Astrocyte (in vitro differentiated cells and primary cell): ENCODE measurements at regions not wholly inside any gene's neighbourhood (a gene's known extent, or its start where the extent isn't known, plus 50 kb on each side); places are given as distances from the start of the nearest gene placed in this dataset.

ENCODE experiments used
- DNase-seq: peaks from one replicate; pipeline ENCODE4 v3.0.0-alpha.2; 2010; ENCODE audit warnings: low read depth
- FAIRE-seq: peaks from 2 replicates; lab custom pipeline; 2011; peaks lifted over from hg19 to GRCh38; lab: Jason Lieb, UNC
- H2AFZ ChIP-seq: 2 replicates; pipeline ENCODE4 v1.6.0; 2012; ENCODE audit warnings: low read depth, low read length, inconsistent platforms
- H3K27ac ChIP-seq: 2 replicates; pipeline ENCODE4 v1.5.1; 2011; ENCODE audit warnings: low read depth, low read length, inconsistent platforms
- H3K27me3 ChIP-seq: 2 replicates; pipeline ENCODE4 v1.6.0; 2011; ENCODE audit warnings: low read length, inconsistent platforms; ENCODE audit not compliant: insufficient read depth
- H3K36me3 ChIP-seq: 2 replicates; pipeline ENCODE4 v1.5.1; 2011; ENCODE audit warnings: low read length, inconsistent platforms; ENCODE audit not compliant: insufficient read depth
- H3K4me1 ChIP-seq: 2 replicates; pipeline ENCODE4 v1.5.1; 2011; ENCODE audit warnings: low read length, inconsistent platforms; ENCODE audit not compliant: insufficient read depth
- H3K4me2 ChIP-seq: 2 replicates; pipeline ENCODE4 v1.6.0; 2012; ENCODE audit warnings: low read length, inconsistent platforms
- H3K4me3 ChIP-seq: 2 replicates; pipeline ENCODE4 v1.5.1; 2011; ENCODE audit warnings: low read depth, mild to moderate bottlenecking, low read length, inconsistent platforms; ENCODE audit not compliant: insufficient read depth
- H3K79me2 ChIP-seq: 2 replicates; pipeline ENCODE4 v1.6.0; 2012; ENCODE audit warnings: mild to moderate bottlenecking, low read length, inconsistent platforms; ENCODE audit not compliant: insufficient read depth
- H3K9ac ChIP-seq: 2 replicates; pipeline ENCODE4 v1.6.0; 2012; ENCODE audit warnings: mild to moderate bottlenecking, low read length, inconsistent platforms
- H3K9me3 ChIP-seq: 2 replicates; pipeline ENCODE4 v1.5.1; 2012; ENCODE audit warnings: low read depth, mild to moderate bottlenecking, low read length, inconsistent platforms; ENCODE audit not compliant: insufficient read depth
- H4K20me1 ChIP-seq: 2 replicates; pipeline ENCODE4 v1.6.0; 2012; ENCODE audit warnings: low read length, inconsistent platforms; ENCODE audit not compliant: insufficient read depth
- H3K27ac Mint-ChIP-seq: one replicate; pipeline ENCODE4 v1.8.0; 2021; ENCODE audit warnings: mild to moderate bottlenecking, mixed read lengths; ENCODE audit not compliant: unreplicated experiment
- H3K27me3 Mint-ChIP-seq: one replicate; pipeline ENCODE4 v1.8.0; 2021; ENCODE audit warnings: low read depth, mixed read lengths; ENCODE audit not compliant: unreplicated experiment
- H3K36me3 Mint-ChIP-seq: one replicate; pipeline ENCODE4 v1.8.0; 2021; ENCODE audit warnings: low read depth, mixed read lengths; ENCODE audit not compliant: unreplicated experiment
- H3K4me1 Mint-ChIP-seq: one replicate; pipeline ENCODE4 v1.8.0; 2021; ENCODE audit warnings: low read depth, mixed read lengths; ENCODE audit not compliant: unreplicated experiment
- H3K4me3 Mint-ChIP-seq: one replicate; pipeline ENCODE4 v1.8.0; 2021; ENCODE audit warnings: mild to moderate bottlenecking, moderate library complexity, mixed read lengths; ENCODE audit not compliant: unreplicated experiment
- H3K9me3 Mint-ChIP-seq: one replicate; pipeline ENCODE4 v1.8.0; 2021; ENCODE audit warnings: mild to moderate bottlenecking, mixed read lengths; ENCODE audit not compliant: unreplicated experiment
- CTCF ChIP-seq: IDR thresholded peaks from 2 replicates; pipeline ENCODE4 v1.5.1; 2011; ENCODE audit warnings: low read depth, mild to moderate bottlenecking, inconsistent platforms, low read length, moderate library complexity; ENCODE audit not compliant: insufficient read depth
- EZH2 ChIP-seq: IDR thresholded peaks from 2 replicates; pipeline ENCODE4 v1.6.1; 2012; ENCODE audit warnings: mild to moderate bottlenecking, low read length, inconsistent platforms; ENCODE audit not compliant: insufficient read depth

GRCh38 chr12:58988643-58989344, 68.5 kb upstream of the LRIG3 start:
- no peak overlapping the region for H3K27ac Mint-ChIP-seq
- FAIRE-seq (no peak), DNase-seq (no peak)
- no peak overlapping the region for H3K4me2 ChIP-seq
- H3K36me3 Mint-ChIP-seq = no peaks in the 10 kb centered on the region
- H2AFZ ChIP-seq = no peak overlapping the region
- no peak overlapping the region for H3K4me3 ChIP-seq
- H4K20me1 ChIP-seq = no peaks in the 10 kb centered on the region
- H3K4me1 ChIP-seq = no peaks in the 10 kb centered on the region
- no peak for TF ChIP-seq EZH2
- no peak for TF ChIP-seq CTCF
- no peak overlapping the region for H3K27ac ChIP-seq
- H3K9me3 Mint-ChIP-seq = peaks cover 7% of the 10 kb centered on the region
- no peaks in the 10 kb centered on the region for H3K27me3 ChIP-seq
- no peaks in the 10 kb centered on the region for H3K9me3 ChIP-seq
- no peaks in the 10 kb centered on the region for H3K79me2 ChIP-seq
- H3K36me3 ChIP-seq = no peaks in the 10 kb centered on the region
- H3K27me3 Mint-ChIP-seq = no peaks in the 10 kb centered on the region
- no peak overlapping the region for H3K4me3 Mint-ChIP-seq
- H3K4me1 Mint-ChIP-seq = no peaks in the 10 kb centered on the region
- H3K9ac ChIP-seq = no peak overlapping the region

DNA sequence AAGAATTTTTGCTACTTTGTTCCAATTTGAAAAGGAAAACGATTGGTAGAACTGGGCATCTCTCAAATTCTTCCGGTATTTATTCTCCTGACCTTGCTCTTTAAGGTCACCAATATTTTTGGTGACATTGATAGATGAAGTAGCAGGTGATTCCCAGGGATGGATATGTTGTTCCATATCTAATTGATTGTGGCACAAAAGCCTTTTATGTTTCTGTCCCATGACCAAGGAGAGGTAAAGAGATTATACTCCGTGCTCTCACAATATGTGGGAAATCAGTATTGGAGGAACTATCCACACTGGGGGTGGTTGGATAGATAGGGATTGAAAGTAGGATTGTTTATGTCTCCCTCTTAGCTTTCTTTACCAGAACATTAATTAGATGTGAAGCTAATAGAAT, 61.7 kb upstream of the LRIG3 start:
- H3K9me3 Mint-ChIP-seq = no peaks in the 10 kb centered on the region
- no peaks in the 10 kb centered on the region for H3K27me3 Mint-ChIP-seq
- no peaks in the 10 kb centered on the region for H3K27me3 ChIP-seq
- H3K4me1 ChIP-seq = no peaks in the 10 kb centered on the region
- no peak overlapping the region for H2AFZ ChIP-seq
- H3K36me3 Mint-ChIP-seq = no peaks in the 10 kb centered on the region
- no peaks in the 10 kb centered on the region for H3K36me3 ChIP-seq
- TF ChIP-seq EZH2 (no peak), CTCF (no peak)
- H3K4me3 ChIP-seq = no peak overlapping the region
- no peaks in the 10 kb centered on the region for H3K9me3 ChIP-seq
- no peak overlapping the region for H3K4me3 Mint-ChIP-seq
- no peak overlapping the region for H3K27ac ChIP-seq
- FAIRE-seq (no peak), DNase-seq (no peak)
- no peak overlapping the region for H3K9ac ChIP-seq
- H3K27ac Mint-ChIP-seq = no peak overlapping the region
- H3K4me1 Mint-ChIP-seq = no peaks in the 10 kb centered on the region
- H3K4me2 ChIP-seq = no peak overlapping the region
- no peaks in the 10 kb centered on the region for H4K20me1 ChIP-seq
- H3K79me2 ChIP-seq = no peaks in the 10 kb centered on the region

- TF ChIP-seq EZH2 (no peak), CTCF (no peak)
- Mint-ChIP-seq H3K9me3 (no peaks in the 10 kb centered on the region), H3K27me3 (no peaks in the 10 kb centered on the region), H3K27ac (no peak overlapping the region), H3K4me3 (no peak overlapping the region), H3K4me1 (peaks cover 4% of the 10 kb centered on the region), H3K36me3 (no peaks in the 10 kb centered on the region)
- DNase-seq (no peak), FAIRE-seq (no peak)
- Histone ChIP-seq H3K9ac (no peak overlapping the region), H3K4me3 (no peak overlapping the region), H4K20me1 (no peaks in the 10 kb centered on the region), H3K4me2 (no peak overlapping the region), H3K9me3 (no peaks in the 10 kb centered on the region), H3K36me3 (no peaks in the 10 kb centered on the region), H2AFZ (no peak overlapping the region), H3K27ac (no peak overlapping the region), H3K27me3 (no peaks in the 10 kb centered on the region), H3K4me1 (no peaks in the 10 kb centered on the region), H3K79me2 (no peaks in the 10 kb centered on the region)
Measured at GRCh38 chr12:58980768-58981167, 60.5 kb upstream of the LRIG3 start.
